ENCODE measurements at regions not wholly inside any gene's neighbourhood (a gene's known extent, or its start where the extent isn't known, plus 50 kb on each side); places are given as distances from the start of the nearest gene placed in this dataset.

- DNase-seq (ENCODE audit: low spot score in 2 of 2): no peak
- H3K27ac ChIP-seq: no peak overlapping the region
- no peaks in the 10 kb centered on the region for H3K27me3 ChIP-seq
- H3K4me3 ChIP-seq: no peak overlapping the region
- H3K4me1 ChIP-seq: no peaks in the 10 kb centered on the region
- no peaks in the 10 kb centered on the region for H3K36me3 ChIP-seq
- H3K9me3 ChIP-seq: no peaks in the 10 kb centered on the region
- TF ChIP-seq POLR2A (IDR thresholded peaks at IDR 0.05) (no peak), CTCF (IDR thresholded peaks at IDR 0.05) (no peak), EP300 (IDR thresholded peaks at IDR 0.05) (no peak)
Observed at GRCh38 chr18:5726011-5726410, 169.3 kb downstream of the TMEM200C start.

GRCh38 chr18:5721924-5722323 is 173.4 kb downstream of the TMEM200C start:
- TF ChIP-seq POLR2A (IDR thresholded peaks at IDR 0.05): no peak
- no peak for TF ChIP-seq EP300 (IDR thresholded peaks at IDR 0.05)
- no peak for TF ChIP-seq CTCF (IDR thresholded peaks at IDR 0.05)
- no peaks in the 10 kb centered on the region for H3K9me3 ChIP-seq
- H3K4me1 ChIP-seq: no peaks in the 10 kb centered on the region
- DNase-seq (ENCODE audit: low spot score in 2 of 2): no peak
- H3K36me3 ChIP-seq: no peaks in the 10 kb centered on the region
- 80% methylated on average over 10 of the region's 10 CpGs for WGBS, 2 donors
- no peaks in the 10 kb centered on the region for H3K27me3 ChIP-seq
- H3K27ac ChIP-seq: no peak overlapping the region
- no peak overlapping the region for H3K4me3 ChIP-seq

GRCh38 chr18:5720132-5720531 is 175.2 kb downstream of the TMEM200C start:
- TF ChIP-seq EP300 (IDR thresholded peaks at IDR 0.05): no peak
- TF ChIP-seq POLR2A (IDR thresholded peaks at IDR 0.05): no peak
- no peak for TF ChIP-seq CTCF (IDR thresholded peaks at IDR 0.05)
- no peaks in the 10 kb centered on the region for H3K4me1 ChIP-seq
- no peak for DNase-seq (ENCODE audit: low spot score in 2 of 2)
- no peak overlapping the region for H3K4me3 ChIP-seq
- no peak overlapping the region for H3K27ac ChIP-seq
- H3K36me3 ChIP-seq: no peaks in the 10 kb centered on the region
- H3K27me3 ChIP-seq: no peaks in the 10 kb centered on the region
- H3K9me3 ChIP-seq: no peaks in the 10 kb centered on the region
- WGBS, 2 donors: 79 to 83% methylated on average over 9 of the region's 9 CpGs

- Histone ChIP-seq H3K27me3 (no peaks in the 10 kb centered on the region), H3K9me3 (no peaks in the 10 kb centered on the region)
Observed at GRCh38 chr18:5717256-5717655, 173.5 kb upstream of the EPB41L3 start.

GRCh38 chr18:5710676-5711075 is 166.9 kb upstream of the EPB41L3 start:
- H3K9me3 ChIP-seq: no peaks in the 10 kb centered on the region
- H3K27ac ChIP-seq: no peak overlapping the region
- no peak for DNase-seq (ENCODE audit: low spot score in 2 of 2)
- 90 to 94% methylated on average over 2 of the region's 2 CpGs for WGBS, 2 donors
- H3K36me3 ChIP-seq: no peaks in the 10 kb centered on the region
- no peaks in the 10 kb centered on the region for H3K4me1 ChIP-seq
- H3K27me3 ChIP-seq: no peaks in the 10 kb centered on the region
- H3K4me3 ChIP-seq: no peak overlapping the region
- TF ChIP-seq POLR2A (IDR thresholded peaks at IDR 0.05) (no peak), CTCF (IDR thresholded peaks at IDR 0.05) (no peak), EP300 (IDR thresholded peaks at IDR 0.05) (no peak)

More at GRCh38 chr18:5717256-5717655, 173.5 kb upstream of the EPB41L3 start:
- Histone ChIP-seq H3K4me3 (no peak overlapping the region), H3K36me3 (no peaks in the 10 kb centered on the region), H3K4me1 (no peaks in the 10 kb centered on the region), H3K27ac (no peak overlapping the region)
- TF ChIP-seq EP300 (IDR thresholded peaks at IDR 0.05) (no peak), POLR2A (IDR thresholded peaks at IDR 0.05) (no peak), CTCF (IDR thresholded peaks at IDR 0.05) (no peak)
- DNase-seq (ENCODE audit: low spot score in 2 of 2): no peak

Measured in tibial nerve (tissue), 4 donors.